ENCODE measurements at regions not wholly inside any gene's neighbourhood (a gene's known extent, or its start where the extent isn't known, plus 50 kb on each side); places are given as distances from the start of the nearest gene placed in this dataset.
A peak's percentile ranks its signal among the peaks of the same experiment; 100 is the strongest.

DNA sequence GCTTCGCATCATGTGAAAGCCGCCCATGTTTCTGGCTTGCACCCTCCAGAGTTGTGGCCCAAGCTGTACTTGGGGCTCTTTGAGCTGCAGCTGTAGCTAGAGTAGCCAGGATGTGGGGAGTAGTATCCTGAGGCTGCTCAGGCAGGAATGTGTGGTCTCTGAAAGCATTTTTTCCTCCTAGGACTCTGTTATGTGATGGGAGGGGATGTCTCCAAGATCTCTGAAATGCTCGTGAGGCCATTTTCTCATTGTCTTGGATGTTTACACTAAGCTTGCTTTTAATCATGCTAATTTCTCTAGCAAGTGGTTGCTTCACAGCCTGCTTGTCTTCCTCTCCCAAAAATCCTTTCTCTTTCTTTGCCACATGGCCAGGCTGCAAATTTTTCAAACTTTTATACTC lies 687.6 kb downstream of the DCDC2C start:
- no peak for DNase-seq

DNA sequence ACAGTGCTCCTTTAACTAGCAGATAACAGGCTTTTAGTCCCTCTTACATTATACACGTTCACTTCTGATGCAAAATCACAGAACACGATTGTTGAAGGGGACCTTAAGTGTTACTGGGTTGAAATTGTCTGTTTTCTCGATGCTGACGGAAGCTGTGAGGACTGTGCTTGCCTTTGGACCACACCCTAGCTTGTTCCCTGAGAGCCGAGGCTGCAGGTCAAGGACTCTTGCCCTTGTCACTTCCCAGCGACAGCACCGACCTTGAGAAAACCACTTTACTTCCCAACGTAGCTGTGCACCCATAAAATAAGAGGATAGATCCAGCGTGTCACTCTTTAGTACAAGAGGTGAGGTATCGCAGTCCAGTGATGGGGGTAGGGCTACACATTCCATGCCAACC lies 701.0 kb downstream of the DCDC2C start:
- DNase-seq, result no peak

DNA sequence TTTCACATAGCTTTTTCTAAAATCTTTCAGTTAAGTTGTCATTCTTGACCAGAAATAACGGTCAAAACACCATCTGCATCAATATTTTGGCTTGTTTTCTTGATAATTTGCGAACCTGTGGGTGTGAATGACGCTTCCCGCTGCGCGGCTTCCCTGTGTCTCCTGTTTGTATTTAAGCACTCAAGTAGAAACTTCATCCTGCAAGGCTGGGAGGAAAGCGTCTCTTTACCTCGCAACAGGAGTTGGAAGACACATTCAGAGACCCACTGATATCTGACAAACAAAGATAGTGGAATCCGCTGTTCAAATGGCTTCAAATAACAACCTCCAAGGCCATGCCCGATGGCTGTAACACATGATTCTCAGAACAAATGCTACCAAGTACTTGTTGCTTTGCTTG lies 704.9 kb downstream of the DCDC2C start:
- no peak for DNase-seq

DNA sequence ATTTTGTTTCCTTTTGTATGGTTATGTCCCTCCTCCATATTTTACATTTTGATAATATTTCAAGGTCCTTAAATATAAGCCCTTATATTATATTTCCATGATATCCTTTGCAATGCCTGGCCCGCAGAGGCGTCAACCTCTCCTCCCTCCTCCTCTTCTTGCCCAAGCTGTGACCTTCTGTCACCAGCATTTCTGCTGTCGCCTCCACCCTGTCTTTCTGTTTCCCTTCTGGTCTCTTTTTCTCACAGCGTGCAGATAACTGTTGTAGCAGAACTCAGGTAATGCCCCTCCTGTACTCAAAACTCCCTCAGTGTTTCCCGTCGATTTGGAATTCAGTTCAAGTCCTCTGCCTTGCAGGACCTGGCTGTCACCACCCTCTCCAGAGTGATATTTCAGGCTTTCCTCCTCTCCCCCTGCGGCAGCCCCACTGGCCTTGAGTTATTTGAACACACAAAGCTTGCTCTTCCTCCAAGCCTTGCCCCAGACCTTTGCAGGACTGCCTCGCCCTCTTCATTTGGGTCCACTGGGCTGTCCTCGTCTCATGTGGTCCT lies 709.3 kb downstream of the DCDC2C start:
- DNase-seq, result no peak

DNA sequence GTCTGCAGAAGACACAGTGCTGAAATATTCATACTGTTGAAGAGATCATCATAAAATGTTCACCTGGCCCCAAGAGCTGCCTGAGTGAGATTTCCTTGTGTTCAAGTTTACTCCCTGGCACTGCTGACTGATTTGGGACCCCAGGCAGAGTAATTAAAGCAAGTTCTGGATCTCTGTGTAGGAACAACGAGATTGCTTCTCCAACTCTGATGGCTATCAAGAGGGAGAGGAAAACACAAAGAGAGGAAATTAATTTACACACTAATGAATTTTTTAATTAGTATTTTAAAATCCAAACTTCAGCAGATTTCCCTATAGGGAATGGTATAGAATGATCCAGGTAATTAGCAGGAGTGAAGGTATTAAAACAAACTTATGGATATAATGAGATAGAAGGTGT lies 711.8 kb downstream of the DCDC2C start:
- DNase-seq, result no peak

DNA sequence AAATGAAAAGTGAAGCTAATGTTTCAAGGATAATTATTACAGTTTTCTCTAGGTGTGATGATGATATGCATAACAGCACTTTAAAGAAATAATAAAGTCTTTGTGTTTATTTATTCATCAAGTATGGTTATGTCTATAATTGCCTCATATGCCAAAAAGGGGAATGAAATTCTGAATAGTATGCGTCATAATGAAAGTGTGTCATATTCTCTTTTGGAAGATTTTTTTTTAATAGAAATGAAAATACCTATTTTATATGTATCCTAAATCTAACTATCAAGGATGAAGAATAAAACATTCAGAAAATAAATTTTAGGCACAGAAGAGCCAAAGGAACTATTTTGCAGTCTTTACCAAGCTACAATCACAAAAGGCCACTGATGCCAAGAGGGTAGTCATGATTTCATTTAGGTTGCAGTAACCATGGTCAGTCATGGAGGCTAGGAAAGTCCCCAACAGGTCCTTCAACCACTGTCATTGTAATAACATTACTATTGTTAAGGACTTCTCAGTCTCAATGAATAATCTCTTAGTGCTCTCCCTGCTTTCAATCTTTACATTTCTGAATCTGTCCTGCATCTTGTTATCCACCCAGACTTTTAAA lies 712.5 kb downstream of the DCDC2C start:
- no peak for DNase-seq

DNA sequence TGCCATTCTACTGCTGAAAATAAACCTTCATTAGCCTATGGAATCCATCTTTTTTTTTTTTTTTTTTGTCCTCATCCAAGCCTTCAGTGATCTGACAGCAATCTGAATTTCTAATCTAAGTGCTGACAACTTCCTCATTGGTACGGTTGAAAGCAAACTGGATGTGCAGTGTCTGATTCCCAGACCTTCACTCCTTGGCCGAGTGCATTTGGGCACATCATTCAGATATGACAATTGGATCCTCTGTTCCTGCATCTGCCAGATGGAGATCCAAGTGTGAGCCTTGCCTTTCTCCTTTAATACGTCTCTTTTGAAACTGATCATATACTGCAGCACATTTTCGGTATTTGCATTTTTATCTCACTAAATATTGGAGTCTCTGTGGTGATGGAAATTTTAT lies 713.1 kb downstream of the DCDC2C start:
- DNase-seq, result no peak

DNA sequence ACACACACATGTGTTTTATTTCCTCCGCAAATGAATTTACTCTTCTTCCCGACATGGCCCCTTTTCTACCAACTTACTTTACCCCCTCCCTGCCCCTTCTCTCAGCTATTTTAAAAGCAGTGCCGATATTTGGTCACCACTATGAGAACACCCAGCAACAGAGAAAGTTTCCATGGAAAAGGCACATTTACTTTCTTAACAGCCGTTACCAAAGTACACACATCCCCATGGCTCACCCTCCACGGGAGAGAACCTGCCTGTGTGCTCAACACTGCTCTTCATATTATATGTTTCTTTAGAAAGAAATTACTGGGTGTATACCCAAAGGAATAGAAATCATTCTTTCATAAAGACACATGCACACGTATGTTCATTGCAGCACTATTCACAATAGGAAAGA lies 714.4 kb downstream of the DCDC2C start:
- DNase-seq, result no peak

DNA sequence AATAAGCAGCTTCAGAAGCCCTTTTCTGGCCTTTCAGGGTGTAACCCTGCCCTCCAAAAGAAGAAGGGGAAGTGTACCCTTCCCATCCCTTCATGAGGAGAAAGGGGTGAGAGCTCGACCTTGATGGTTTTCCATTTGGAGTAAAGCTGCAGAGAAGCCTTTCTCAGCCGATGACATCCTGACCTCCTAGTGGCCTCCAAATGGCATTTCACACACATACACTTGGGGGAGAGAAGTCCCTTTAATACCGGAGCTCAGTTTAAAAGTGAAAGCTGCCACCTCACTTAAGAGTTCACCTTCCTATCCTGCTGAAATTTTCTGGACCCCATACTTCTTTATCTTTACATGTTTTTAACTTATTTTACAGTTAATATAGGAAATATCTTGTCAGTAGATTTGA lies 716.7 kb downstream of the DCDC2C start:
- peak; percentile 8 for DNase-seq

DNA sequence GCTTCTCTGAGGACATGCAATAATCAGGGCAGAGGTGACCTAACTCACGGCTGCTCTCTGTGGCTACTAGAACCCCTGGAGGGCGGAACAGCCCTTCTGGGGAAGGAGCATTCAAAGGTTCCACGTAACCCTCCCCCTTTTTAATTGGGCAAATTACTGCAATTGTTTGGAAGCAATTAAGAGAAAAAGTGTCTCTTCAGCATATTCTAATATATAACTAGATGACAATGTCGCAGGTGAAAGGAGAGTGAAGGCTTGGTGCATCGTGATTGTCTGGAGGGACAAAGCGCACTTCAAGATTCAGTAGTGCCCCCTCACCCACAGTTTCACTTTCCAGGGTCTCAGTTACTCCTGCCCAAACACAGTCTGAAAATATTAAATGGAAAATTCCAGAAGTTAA lies 720.8 kb downstream of the DCDC2C start:
- DNase-seq, result no peak

DNA sequence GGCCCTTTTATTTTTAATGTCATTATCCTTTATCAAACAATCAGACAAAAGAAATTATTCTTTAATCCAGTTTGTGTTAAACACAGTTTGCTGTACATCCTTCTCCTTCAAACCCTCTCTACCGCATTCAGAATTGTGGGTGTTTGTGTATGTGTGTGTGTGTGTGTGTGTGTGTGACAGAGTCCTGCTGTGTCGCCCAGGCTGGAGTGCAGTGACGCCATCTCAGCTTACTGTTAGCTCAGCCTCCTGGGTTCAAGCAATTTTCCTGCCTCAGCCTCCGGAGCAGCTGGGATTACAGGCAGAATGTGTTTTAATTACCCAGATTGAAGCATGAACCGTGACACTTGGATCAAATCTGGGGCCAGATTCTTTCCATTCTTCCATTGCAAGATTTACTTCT lies 723.7 kb downstream of the DCDC2C start:
- peak; percentile 2 for DNase-seq

DNA sequence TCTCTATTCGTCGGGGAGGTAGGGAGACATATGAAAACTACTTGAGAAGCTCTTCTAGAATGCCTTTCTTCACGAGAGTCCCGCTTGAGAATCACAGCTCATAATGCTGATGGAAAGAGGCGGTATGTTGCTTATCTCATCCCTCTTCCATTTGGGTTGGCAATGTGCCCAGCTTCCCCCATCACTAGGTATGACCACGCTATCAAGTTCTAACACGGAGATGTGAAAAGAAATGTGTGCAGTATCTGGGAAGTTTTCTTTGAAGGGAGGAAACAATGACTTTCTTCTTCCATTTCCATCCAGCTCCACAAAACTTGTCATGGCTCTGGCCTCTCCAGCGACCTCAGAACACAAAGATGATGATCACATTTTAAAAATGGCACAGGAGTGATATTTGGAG lies 742.4 kb downstream of the DCDC2C start:
- DNase-seq, result no peak

DNA sequence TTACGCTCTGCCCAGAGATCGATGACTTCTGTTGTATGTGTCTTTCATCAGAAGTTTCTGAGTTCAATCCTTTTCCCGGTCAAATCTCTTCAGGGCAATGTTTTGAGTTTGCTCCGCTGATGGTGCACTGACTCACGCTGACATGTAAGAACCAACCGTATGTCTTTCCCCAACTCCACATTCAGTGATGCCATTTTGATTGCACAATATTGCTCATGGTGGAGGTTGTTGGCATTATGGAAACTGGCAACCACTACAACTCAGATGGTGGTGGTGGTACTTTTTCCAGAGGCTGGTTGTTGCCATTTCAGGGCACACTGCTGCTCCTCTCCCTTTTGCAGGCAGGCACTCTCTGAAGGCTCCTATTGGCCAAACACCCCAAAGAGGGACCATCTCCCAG lies 751.5 kb downstream of the DCDC2C start:
- no peak for DNase-seq

DNA sequence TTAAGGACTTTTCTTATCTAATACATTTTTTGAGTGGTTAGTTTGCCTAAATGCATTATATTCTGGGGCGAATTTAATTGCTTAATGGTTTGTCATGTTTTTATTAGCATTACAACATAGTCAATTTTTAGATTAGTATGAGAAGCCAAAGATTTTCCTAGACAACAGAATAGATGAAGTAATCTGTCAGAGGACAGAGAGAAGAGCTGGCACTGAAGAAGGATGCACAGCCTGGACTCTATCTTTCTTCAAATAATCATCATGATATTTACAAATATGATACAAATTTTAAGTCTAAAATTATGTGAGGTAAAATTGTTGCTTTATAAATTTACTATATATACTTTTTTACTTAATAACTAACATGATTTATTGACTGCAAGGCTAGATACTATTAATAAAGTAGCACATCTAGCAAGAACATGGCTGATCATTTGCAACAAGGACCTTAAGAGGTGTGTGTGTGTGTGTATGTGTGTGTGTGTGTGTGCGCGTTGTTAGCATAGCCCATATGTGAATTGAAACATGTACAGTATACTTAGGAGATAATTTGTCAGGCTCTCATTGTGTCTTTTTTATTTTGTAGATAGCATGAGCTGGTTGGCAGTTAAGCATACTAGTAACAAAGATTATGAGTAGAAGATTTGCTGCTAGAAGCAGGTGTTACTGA lies 752.2 kb downstream of the DCDC2C start:
- no peak for DNase-seq

DNA sequence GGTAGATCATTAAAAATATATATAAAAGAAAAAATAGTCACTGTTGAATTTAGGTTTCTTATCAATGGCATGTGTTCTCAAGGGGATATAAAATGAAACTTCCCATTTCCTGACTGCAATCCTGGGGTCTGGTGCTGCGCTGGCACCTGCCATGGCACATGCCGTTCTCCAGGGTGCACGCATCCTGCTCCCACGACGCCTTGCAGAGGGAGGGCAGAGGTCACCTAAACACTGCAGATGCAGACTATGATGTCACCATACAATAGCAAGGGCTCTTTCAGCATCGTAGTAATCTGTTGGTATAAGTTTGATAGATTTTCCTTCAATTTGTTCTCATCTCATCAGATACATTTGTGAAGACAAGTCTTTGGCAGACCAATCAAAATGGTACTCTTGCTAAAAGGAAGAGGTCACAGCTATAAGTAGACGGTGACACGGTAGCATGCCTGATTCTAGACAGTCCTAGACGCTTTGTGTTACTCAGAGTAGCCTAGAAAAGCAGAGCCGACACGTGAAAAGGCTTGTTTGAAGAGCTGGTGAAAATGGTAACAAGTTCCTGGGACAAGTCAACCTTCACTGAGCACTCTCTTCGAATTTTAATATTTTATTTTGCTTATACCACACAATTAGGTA lies 761.4 kb downstream of the DCDC2C start:
- no peak for DNase-seq

DNA sequence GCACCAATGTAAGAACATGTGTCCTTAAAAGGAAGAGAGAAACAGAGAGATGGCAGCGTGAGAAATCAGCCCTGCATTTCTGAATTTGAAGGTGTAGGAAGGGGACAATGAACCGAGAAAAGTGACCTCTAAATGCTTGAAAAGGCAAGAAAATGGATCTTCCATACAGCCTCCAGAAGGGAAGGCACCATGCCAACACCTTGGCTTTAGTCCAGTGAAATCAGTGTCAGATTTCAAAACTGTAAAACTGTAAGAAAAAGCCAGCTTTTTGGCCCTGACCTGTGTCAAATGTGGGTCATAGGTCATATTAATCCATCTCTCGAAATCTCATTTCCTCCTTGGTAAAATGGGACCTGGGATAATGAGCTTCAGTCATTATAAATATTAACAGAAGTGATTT lies 762.3 kb downstream of the DCDC2C start:
- DNase-seq, result no peak

DNA sequence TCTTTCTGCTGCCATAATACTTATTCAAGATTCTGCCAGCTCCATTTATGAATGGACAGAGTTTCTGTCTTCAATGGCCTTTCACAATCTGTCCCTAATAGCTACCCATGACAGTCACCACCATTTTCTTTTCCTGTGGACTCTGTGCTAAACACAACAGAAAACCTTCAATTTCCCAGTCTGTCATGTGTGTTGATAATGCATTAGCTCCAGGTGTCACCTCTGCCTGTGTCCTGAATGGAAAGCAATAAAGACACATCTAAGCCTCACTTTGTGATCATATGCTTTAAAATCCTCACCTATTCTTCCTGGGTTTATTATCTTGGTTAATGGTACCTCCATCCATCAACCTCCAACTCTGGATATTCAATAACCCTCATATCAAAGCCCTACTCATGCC lies 772.2 kb downstream of the DCDC2C start:
- no peak for DNase-seq

DNA sequence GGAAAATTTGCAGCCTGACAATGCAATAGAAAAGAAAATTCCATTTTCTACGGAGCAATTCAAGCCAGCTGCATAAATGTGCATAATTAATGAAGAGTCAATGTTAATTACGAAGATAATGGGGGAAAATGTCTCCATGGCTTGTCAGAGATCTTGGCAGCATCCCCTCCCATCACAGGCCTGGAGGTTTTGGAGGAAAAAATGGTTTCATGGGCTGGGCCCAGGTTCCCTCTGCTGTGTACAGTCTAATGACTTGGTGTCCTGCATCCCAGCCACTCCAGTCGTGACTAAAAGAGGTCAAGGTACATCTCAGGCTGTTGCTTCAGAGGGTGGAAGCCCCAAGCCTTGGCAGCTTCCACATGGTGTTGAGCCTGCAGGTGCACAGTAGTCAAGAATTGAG lies 779.7 kb downstream of the DCDC2C start:
- DNase-seq, result no peak

DNA sequence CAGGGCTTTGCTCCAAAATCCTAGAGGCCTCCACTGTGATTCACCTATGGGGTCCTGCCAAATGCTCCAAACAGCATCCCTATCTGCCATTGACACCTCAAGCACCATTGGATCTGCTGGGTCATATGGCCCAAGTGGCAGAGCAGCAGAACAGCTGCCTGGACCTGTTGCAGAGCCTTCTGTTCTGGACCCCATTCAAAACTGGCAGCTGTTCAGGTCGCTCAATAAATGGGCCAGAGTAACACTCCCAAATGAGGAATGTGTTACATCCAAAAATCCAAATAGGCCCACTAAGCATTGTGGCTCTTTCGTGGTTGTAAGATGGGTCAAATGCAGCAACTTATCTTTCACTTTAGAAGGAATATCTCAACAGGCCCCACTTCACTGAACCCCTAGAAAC lies 783.6 kb downstream of the DCDC2C start:
- no peak for DNase-seq

DNA sequence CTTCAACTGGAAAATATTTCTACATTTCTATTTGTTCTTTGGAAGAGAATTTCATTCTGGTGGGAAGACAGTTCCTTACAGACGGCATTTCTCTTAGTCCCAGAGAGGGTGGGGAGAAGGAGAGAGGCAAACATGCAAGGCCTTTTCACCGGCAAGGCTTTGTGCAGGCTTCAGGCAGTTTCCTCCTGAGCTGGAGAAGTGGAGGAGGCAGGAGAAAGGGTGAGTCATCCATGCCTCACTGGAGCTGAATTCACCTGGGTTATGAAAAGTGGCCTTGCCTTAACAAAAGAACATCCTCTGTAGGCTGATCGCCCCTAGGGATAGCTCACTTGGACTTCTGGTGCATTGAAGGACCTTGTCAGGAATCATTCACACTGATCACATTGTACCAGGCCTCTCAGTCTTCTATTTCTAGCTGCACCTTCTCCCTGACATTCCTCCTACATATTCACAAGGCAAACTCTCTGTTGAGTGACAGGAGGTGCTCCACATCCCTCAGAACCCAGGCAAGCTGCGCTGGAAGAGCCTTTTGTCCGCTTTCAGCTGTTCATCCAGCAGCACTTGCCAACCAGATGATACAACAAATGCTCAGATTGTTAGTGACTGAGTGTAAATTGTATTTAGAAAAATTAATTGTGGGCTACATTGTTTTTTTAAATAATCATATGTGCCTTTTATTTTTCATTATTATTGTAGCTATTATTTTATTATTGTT lies 796.1 kb downstream of the DCDC2C start:
- no peak for DNase-seq

DNA sequence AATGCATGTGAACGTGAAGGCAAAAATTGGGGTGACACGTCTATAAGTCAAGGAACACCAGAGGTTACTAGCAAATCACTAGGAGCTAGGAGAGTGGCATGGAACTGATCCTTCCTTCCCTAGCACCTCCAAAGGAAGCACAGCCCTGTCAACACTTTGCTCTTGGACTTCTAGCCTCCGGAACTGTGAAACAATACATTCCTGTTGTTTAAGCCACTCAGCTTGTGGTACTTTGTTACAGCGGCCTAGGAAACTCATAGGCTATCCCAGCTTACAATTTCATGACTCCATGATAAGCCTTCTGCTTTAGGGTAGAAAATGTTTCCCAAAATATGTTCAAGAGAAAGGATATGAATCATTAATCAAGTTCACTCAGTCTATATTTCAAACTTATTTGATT lies 798.1 kb downstream of the DCDC2C start:
- DNase-seq, result no peak

DNA sequence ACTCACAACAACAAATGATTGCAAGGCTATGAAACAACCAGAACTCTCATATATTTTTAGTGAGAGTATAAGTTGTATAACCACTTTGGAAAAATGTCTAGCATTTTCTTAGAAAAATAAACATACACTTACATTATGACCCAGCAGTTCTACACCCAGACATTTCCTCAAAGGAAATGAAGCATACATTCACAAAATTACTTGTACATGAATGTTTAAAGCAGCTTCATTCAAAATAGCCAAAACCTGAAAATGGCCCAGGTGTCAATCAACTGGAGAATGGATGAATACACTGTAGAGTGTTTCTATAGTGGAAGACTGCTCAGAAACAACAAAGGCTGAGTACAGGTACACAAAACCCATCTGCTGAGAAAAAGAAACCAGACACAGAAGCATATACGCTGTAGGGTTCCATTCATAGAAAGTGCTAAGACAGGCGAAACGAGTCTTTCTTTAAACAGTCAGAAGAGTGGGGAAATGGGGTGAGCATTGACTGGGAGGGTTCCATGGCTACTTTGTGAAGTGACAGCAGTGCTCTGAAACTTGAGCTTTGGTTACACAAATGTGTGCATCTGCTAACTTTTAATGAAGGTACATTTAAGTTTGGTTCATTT lies 799.0 kb downstream of the DCDC2C start:
- no peak for DNase-seq

DNA sequence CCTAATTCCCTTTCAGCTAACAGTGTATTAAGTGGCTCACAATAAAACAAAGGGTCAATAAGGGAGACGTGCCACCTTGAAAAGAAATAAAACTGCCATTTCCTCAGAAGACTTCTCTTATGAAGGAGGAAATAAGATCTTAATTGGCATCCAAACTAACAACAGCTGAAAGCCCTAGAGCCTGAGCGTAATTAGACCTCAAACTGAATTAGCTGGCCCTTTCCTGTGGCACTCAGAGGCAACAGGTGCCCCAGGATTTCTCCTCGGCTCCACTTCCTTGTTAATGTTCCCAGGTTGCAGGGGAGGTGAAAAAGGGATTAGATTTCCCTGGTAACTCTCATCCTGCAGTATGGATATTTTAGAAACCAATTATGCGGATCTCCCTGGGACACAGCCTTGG lies 804.3 kb downstream of the DCDC2C start:
- peak; percentile 22 for DNase-seq

Data from NCI-H1092 treated with DMSO at 0.1 percent for 48 hours (cell line).